ENCODE measurements at regions not wholly inside any gene's neighbourhood (a gene's known extent, or its start where the extent isn't known, plus 50 kb on each side); places are given as distances from the start of the nearest gene placed in this dataset.
"Not testable (repeated sequence)": the region's sequence is repeated elsewhere in the genome, so short reads cannot be mapped to it uniquely, and the experiment has no call there.

- DNase-seq, result no peak
These were observed 113.2 kb upstream of the CHST15 start for GRCh38 chr10:124206616-124207015.

DNA sequence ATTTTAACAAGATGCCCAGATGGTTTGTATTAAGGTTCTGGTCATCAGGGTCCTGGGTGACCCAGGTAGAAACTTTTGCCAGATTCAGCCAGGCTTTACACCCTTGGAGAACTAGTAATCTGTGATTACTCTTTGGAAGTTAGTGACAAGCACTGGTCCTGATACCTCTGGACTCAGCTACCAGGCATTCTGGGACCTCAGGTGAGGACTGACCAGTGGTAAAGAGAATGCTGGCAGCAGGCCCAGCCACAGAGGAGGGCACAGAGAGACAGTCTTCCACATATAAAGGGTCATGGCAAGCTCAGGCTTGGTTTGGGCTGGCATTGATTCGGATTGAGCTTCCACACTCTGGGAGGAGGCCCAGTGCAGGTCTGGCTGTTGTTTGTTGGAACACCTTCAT lies 112.0 kb upstream of the CHST15 start:
- DNase-seq, result no peak

- no peak for DNase-seq
These were observed 111.3 kb upstream of the CHST15 start for GRCh38 chr10:124204726-124205125.

DNA sequence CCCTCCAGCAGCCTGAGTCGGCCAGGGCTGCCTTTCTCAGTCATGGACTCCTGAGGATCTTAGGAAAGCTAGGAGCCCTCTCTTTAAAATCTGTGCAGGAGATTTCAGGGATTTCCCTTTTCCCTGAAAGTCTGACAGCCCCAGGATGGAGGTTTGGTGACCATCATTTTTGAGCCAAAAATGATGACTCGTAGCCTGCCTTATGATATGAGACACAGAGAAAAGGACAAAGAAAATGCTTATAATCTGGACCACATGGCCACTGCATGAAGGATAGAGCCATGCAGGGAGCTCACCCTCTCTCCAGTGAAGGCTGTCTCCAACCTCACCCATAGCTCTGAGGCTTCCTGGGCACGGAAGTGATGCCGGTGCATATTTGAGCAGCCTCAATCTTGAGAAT lies 106.6 kb upstream of the CHST15 start:
- DNase-seq, result no peak

- DNase-seq, result peak; percentile 5
These were observed 105.5 kb upstream of the CHST15 start for GRCh38 chr10:124198871-124199270.

- DNase-seq, result no peak
These were observed 104.7 kb upstream of the CHST15 start for GRCh38 chr10:124198125-124198501.

DNA sequence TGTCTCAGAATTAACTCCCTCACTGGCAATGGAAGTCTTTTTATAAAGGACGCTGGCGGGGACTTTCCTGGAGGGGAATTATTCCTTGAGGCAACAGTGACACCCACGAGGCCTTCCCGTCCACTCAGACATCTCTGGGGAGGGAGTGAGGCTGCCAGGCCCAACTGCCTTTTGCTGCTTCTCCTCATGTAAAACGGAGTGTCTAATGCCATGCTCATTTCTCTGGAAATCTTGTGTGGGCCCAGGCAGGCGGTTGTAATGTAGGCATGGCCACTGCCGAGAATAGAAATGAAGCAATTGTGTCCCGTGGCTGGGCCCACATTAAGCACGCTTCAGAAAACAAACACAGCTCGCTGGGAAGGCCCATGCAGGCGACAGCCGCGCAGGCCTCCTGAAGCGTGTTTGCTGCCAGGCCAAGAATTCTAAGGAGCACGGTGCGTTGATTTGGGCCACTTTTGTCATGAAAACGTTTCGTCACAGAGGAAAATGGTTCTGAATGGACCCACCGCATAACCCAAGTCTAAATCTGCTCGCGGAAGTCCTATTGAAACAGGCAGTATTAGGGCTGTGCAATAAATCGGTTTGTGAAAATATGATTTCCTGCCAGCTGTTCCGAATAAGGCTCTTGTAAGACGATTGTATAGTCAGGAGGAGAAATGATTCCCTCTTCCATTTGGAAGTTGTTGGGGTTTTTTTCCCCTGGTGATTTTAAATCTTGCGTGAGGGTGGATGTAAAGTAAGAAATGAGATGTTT lies 104.2 kb upstream of the CHST15 start:
- no peak for DNase-seq

GRCh38 chr10:124196659-124197058 lies 103.3 kb upstream of the CHST15 start:
- DNase-seq, result no peak

DNA sequence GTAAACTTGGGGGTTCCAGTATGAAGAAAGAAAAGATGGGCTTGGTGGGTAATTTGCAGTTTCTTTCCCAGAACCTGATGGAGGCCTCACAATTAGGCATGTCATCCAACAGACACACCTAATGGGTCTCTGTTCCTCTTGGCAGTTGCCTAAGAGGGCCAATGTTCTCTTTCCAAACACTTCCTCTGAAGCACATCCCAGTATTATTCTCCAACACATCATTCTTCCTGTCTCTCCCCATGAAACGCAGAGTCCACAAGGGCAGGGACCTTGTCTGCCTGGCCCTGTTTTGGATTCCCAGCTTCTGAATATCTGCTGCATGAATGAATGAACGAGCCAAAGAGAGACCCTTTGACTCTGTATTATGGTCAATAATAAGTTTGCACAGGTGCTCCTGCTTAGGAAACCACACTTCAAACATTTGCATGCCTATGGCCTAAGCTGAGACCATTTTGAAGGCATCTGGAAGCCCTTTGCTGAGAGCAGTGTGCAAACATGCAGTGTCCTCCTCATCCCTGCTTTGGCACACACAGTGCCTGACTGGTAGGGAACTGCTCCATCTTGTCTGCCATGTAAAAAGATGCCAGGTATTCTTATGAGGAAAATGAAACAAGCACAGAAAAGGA lies 100.9 kb upstream of the CHST15 start:
- DNase-seq, result no peak

- DNase-seq, result no peak
These were observed 99.9 kb upstream of the CHST15 start for GRCh38 chr10:124193309-124193696.

DNA sequence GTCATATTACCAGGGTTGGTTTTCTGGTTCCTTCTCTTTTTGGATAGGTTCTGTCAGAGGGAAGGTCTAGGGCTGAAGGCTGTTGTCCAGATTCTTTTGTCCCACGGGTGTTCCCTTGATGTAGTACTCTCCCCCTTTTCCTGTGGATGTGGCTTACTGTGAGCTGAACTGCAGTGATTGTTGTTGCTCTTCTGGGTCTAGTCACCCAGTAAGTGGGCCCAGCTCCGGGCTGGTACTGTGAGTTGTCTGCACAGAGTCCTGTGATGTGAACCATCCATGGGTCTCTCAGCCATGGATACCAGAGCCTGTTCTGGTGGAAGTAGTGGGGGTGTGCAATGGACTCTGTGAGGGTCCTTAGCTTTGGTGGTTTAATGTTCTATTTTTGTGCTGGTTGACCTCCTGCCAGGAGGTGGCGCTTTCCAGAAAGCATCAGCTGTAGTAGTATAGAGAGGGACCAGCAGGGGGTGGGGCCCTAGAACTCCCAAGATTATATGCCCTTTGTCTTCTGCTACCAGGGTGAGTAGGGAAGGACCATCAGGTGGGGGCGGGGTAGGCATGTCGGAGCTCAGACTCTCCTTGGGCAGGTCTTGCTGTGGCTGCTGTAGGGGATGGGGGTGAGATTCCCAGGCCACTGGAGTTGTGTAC lies 99.4 kb upstream of the CHST15 start:
- DNase-seq, result not testable (repeated sequence)

DNA sequence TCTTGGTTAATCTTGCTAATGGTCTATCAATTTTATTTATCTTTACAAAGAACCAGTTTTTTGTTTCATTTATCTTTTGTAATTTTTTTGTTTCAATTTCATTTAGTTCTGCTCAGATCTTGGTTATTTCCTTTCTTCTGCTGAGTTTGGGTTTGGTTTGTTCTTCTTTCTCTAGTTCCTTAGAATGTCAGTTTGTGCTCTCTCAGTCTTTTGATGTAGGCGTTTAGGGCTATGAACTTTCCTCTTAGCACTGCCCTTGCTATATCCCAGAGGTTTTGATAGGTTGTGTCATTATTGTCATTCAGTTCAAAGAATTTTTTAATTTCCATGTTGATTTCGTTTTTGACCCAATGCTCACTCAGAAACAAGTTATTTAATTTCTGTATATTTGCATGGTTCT lies 97.1 kb upstream of the CHST15 start:
- DNase-seq, result not testable (repeated sequence)

GRCh38 chr10:124186956-124187355 lies 93.6 kb upstream of the CHST15 start:
- DNase-seq, result no peak

DNA sequence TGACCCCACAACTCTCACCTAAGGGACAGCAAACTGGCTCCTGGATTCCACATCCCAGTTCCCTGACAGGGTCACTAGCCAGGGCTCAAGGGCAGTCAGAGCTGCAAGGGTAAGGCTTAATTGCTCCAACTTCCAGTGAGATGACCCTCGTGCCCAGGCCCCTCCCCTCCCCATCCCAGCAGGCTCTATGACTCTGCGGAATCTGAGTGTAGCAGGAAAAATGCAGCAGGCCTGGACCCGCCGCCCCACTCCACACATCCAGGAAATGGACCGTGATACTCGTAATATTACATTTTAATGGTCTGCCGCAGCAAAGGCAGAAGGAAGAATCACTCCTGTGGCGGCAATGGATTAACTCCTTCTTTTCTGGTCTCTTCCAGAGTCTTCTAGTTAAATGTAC lies 91.7 kb upstream of the CHST15 start:
- DNase-seq, result no peak

GRCh38 chr10:124184208-124184830 lies 90.9 kb upstream of the CHST15 start:
- DNase-seq, result no peak

GRCh38 chr10:124183617-124184016 lies 90.2 kb upstream of the CHST15 start:
- no peak for DNase-seq

DNA sequence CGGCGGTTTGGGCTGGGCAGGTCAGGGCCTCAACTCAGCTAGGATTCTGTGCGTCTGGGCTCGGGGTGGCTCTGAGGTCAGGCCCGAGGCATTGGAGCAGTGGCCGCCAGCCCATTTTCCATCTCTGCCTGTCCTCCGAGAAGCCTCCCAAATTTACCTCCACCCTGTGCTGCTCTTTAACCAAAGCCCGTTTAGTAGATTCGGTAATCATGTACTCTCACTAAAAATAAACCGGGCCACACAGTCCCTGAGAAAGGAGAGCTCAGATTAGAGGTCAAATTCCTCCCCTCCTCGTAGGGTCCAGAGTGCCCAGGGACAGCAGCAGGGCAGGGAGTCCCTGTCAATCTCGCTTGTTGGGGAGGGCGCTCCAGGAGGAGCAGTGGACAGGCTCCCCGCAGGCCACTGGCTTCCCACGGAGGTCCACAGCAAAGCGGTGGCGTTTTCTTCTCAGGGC lies 88.7 kb upstream of the CHST15 start:
- DNase-seq, result no peak

DNA sequence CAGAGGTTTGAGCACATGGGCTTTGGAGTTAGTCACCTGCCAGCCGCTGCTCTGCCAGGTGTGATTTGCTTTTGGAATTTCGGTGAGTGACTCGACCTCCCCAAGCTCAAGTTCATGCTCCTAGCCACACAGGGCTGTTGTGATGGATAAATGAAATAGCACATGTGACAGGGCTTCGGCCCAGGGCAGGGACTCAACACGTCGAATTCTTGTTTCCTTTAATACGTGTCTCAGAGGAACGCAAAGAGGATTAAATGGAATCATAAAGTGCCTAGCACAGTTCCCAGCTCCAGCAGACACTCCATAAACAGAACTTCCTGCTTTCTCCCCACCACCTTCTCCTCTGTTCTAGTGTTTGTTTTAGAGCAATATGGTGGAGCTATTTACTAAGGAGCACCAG lies 88.3 kb upstream of the CHST15 start:
- DNase-seq, result no peak

DNA sequence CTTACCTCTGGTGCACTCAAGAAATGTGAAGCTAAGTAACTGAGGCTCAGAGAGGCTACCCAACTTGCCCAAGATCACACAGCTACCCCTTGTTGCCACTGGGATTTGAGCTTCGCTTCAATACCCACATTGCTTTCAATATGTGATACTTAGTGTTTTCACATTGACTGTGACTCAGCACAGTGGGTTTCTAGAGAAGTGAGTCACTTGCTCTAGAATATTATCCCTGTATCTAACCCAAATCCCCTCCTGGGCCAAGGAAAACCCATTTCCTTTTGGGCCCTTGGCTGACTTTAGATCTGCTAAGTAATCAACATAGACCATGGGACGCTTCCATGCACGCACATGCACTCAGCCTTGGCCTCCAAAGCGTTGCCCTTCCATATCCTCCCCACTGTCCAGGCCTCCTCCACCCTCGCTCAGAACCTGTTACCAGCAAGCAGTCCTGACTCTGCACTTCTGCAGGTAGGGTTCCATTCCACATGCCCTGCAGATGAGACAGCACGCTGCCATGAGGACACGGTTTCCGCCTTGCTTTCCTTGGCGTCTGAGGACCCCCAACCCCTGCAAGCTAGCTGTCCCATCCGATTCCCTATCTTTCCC lies 87.7 kb upstream of the CHST15 start:
- DNase-seq, result no peak

- no peak for DNase-seq
These were observed 86.8 kb upstream of the CHST15 start for GRCh38 chr10:124180044-124180745.

DNA sequence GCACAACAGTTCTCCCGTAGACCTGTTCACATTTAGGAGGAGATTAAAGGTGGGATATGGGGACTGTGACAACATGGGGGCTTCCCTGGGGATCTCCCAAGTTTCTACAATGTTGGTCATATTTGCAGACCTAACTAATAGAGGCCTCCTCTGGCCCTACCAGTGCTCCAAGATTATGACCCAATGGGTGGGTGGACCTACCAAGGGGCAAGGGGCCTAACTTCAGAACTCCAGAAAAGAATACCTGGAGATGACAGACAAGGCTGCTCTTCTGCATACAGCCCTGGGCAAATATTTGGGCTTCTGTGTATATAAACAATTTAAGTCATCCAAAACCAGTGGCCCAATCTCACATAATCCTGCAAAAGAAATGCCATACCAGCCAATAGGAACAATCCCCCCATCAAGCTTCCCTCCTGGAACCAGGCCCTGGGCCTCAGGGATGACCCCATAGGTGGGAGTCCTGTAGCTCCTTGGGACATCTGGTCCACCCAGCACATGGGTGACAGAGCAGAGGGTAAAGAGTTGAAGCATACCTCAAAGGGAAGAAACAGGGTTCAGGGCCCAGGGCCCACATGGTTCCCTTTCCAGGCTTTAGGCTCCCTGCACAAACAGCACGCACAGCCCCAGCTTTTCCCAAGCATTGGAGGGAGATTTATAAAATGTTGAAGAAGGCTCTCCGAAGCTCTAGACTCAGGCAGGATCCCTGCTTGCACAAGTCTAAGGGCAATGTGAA lies 86.1 kb upstream of the CHST15 start:
- no peak for DNase-seq

GRCh38 chr10:124177180-124177518 lies 83.8 kb upstream of the CHST15 start:
- DNase-seq, result no peak
